ENCODE measurements at regions not wholly inside any gene's neighbourhood (a gene's known extent, or its start where the extent isn't known, plus 50 kb on each side); places are given as distances from the start of the nearest gene placed in this dataset.
"Not testable (repeated sequence)": the region's sequence is repeated elsewhere in the genome, so short reads cannot be mapped to it uniquely, and the experiment has no call there.

DNA sequence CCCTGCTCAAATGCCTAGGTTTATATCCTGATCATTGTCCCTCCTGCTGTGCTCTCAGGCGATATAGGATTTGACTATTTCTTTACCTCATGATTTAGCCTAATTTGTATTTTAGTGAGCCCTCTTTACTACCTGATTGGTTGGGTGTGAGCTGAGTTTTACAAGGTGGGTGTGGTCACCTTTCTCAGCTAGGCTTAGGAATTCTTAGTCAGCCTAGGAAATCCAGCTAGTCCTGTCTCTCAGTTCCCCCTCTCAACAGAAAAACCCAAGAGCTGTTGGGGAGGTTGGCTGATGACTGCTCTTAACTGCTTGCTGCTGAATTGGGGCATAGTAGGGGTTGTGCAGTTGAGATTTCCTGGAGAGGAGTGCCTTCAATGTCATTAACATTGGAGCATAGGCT, 100.5 kb upstream of the AADAT start:
- no peaks in the 10 kb centered on the region for H3K4me1 Mint-ChIP-seq (ENCODE audit: unreplicated experiment)
- TF ChIP-seq, protein P1, sequence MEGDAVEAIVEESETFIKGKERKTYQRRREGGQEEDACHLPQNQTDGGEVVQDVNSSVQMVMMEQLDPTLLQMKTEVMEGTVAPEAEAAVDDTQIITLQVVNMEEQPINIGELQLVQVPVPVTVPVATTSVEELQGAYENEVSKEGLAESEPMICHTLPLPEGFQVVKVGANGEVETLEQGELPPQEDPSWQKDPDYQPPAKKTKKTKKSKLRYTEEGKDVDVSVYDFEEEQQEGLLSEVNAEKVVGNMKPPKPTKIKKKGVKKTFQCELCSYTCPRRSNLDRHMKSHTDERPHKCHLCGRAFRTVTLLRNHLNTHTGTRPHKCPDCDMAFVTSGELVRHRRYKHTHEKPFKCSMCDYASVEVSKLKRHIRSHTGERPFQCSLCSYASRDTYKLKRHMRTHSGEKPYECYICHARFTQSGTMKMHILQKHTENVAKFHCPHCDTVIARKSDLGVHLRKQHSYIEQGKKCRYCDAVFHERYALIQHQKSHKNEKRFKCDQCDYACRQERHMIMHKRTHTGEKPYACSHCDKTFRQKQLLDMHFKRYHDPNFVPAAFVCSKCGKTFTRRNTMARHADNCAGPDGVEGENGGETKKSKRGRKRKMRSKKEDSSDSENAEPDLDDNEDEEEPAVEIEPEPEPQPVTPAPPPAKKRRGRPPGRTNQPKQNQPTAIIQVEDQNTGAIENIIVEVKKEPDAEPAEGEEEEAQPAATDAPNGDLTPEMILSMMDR (IDR thresholded peaks at IDR 0.05), result no peak
- H3K9me3 Mint-ChIP-seq (ENCODE audit: unreplicated experiment), result no peaks in the 10 kb centered on the region
- no peaks in the 10 kb centered on the region for H3K27me3 Mint-ChIP-seq (ENCODE audit: unreplicated experiment)
- H3K27ac Mint-ChIP-seq (ENCODE audit: unreplicated experiment), result no peak overlapping the region
- H3K36me3 Mint-ChIP-seq (ENCODE audit: unreplicated experiment), result no peaks in the 10 kb centered on the region
- H3K4me3 Mint-ChIP-seq (ENCODE audit: unreplicated experiment), result no peak overlapping the region
- DNase-seq (ENCODE audit: extremely low spot score, unreplicated experiment), result no peak

DNA sequence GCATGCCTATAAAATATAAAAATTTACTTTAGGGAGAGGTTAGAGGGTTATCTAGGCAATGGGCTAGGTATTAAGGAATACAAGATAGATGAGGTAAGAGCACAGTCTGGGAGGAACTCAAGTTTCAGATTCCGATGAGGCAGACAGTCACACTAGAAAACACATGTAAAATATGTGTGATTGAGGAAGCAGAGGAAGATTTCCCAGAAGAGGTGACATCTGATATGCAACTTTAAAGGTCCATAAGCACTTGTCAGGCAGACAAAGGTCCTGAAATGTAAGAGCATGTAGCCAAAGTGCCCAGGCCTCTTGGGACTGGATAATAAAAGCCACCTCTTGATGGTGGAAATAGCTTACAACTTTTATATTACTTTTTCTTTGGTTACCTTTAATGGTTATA, 81.1 kb upstream of the AADAT start:
- H3K4me3 Mint-ChIP-seq (ENCODE audit: unreplicated experiment), result no peak overlapping the region
- no peaks in the 10 kb centered on the region for H3K36me3 Mint-ChIP-seq (ENCODE audit: unreplicated experiment)
- no peaks in the 10 kb centered on the region for H3K4me1 Mint-ChIP-seq (ENCODE audit: unreplicated experiment)
- TF ChIP-seq, protein P1 (IDR thresholded peaks at IDR 0.05), result no peak
- no peak for DNase-seq (ENCODE audit: extremely low spot score, unreplicated experiment)
- H3K27ac Mint-ChIP-seq (ENCODE audit: unreplicated experiment), result no peak overlapping the region
- H3K27me3 Mint-ChIP-seq (ENCODE audit: unreplicated experiment), result no peaks in the 10 kb centered on the region
- no peaks in the 10 kb centered on the region for H3K9me3 Mint-ChIP-seq (ENCODE audit: unreplicated experiment)

DNA sequence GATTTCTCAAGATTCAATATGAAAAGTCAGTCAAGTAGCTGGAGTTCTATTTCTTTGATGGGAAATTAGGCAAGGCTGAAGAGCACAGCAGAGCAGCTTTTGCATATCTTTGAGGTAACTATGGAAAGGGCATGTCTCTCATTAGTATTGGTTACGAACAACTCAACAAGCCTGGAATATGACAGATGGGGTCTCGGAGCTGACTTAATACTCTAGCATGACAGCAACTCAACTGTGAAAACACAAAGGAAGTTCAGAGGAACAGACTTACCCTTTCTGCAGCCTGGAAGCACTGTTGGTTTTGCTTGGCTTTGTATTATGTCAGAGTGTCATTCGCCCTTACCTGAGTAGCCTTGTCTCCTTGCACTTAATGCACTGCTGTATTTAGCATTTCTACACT, 79.9 kb upstream of the AADAT start:
- no peaks in the 10 kb centered on the region for H3K4me1 Mint-ChIP-seq (ENCODE audit: unreplicated experiment)
- H3K27me3 Mint-ChIP-seq (ENCODE audit: unreplicated experiment), result no peaks in the 10 kb centered on the region
- no peaks in the 10 kb centered on the region for H3K9me3 Mint-ChIP-seq (ENCODE audit: unreplicated experiment)
- H3K36me3 Mint-ChIP-seq (ENCODE audit: unreplicated experiment), result no peaks in the 10 kb centered on the region
- TF ChIP-seq, protein P1 (IDR thresholded peaks at IDR 0.05), result no peak
- no peak overlapping the region for H3K4me3 Mint-ChIP-seq (ENCODE audit: unreplicated experiment)
- no peak for DNase-seq (ENCODE audit: extremely low spot score, unreplicated experiment)
- no peak overlapping the region for H3K27ac Mint-ChIP-seq (ENCODE audit: unreplicated experiment)

DNA sequence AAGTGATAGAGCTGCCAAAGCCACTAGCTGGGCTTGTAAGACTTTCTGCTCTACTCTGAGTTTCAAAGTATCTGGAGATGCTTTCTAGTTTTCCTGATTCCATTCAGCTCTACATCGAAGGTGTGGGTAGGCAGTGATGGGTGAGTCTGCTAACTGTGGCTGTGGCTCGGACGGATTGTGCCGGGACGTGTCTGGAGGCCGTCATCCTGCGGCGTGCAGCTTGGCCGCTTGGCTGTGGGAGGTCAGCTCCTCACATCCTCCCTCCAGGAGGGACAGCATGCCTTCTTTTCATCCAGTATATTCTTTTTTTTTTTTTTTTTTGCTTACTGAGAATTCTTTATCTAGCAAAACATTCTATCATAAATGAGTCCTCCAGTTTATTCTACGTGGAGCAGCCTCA, 77.9 kb upstream of the AADAT start:
- H3K27ac Mint-ChIP-seq (ENCODE audit: unreplicated experiment), result no peak overlapping the region
- no peak overlapping the region for H3K4me3 Mint-ChIP-seq (ENCODE audit: unreplicated experiment)
- no peaks in the 10 kb centered on the region for H3K36me3 Mint-ChIP-seq (ENCODE audit: unreplicated experiment)
- TF ChIP-seq, protein P1 (IDR thresholded peaks at IDR 0.05), result no peak
- DNase-seq (ENCODE audit: extremely low spot score, unreplicated experiment), result no peak
- H3K27me3 Mint-ChIP-seq (ENCODE audit: unreplicated experiment), result no peaks in the 10 kb centered on the region
- no peaks in the 10 kb centered on the region for H3K4me1 Mint-ChIP-seq (ENCODE audit: unreplicated experiment)
- H3K9me3 Mint-ChIP-seq (ENCODE audit: unreplicated experiment), result no peaks in the 10 kb centered on the region

DNA sequence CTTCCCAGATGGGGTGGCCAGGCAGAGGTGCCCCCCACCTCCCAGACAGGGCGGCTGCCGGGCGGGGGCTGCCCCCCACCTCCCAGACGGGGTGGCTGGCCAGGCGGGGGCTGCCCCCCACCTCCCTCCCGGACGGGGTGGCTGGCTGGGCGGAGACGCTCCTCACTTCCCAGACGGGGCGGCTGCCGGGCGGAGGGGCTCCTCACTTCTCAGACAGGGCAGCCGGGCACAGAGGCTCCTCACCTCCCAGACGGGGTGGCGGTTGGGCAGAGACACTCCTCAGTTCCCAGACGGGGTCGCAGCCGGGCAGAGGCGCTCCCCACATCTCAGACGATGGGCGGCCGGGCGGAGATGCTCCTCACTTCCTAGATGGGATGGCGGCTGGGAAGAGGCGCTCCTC, 76.4 kb upstream of the AADAT start:
- not testable (repeated sequence) for H3K9me3 Mint-ChIP-seq (ENCODE audit: unreplicated experiment); H3K27ac Mint-ChIP-seq (ENCODE audit: unreplicated experiment); H3K27me3 Mint-ChIP-seq (ENCODE audit: unreplicated experiment); H3K36me3 Mint-ChIP-seq (ENCODE audit: unreplicated experiment); DNase-seq (ENCODE audit: extremely low spot score, unreplicated experiment); H3K4me1 Mint-ChIP-seq (ENCODE audit: unreplicated experiment); H3K4me3 Mint-ChIP-seq (ENCODE audit: unreplicated experiment)

DNA sequence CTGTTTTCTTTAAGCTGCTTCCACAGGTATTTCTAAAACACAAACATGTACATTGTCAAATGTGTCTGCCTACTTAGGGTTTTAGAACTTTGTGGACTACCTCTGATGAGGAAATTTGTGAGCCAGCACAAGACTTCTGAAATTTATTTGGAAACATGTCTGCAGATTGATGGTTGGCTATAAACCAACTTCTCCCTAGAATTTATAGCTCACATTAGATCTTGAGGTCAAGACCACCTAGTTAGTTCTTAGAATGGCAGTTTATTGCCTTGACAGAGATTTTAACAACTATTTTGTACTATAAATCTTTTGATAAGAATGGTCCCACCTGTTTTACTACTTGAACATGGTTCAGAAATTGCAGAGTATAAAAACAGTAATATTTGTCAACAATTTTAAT, 72.7 kb upstream of the AADAT start:
- no peak overlapping the region for H3K4me3 Mint-ChIP-seq (ENCODE audit: unreplicated experiment)
- H3K27ac Mint-ChIP-seq (ENCODE audit: unreplicated experiment), result no peak overlapping the region
- H3K36me3 Mint-ChIP-seq (ENCODE audit: unreplicated experiment), result no peaks in the 10 kb centered on the region
- TF ChIP-seq, protein P1 (IDR thresholded peaks at IDR 0.05), result no peak
- no peaks in the 10 kb centered on the region for H3K27me3 Mint-ChIP-seq (ENCODE audit: unreplicated experiment)
- H3K9me3 Mint-ChIP-seq (ENCODE audit: unreplicated experiment), result peaks cover 8% of the 10 kb centered on the region
- DNase-seq (ENCODE audit: extremely low spot score, unreplicated experiment), result no peak
- no peaks in the 10 kb centered on the region for H3K4me1 Mint-ChIP-seq (ENCODE audit: unreplicated experiment)
